Upper lobe of right lung (tissue), 1 donor: ENCODE measurements at regions not wholly inside any gene's neighbourhood (a gene's known extent, or its start where the extent isn't known, plus 50 kb on each side); places are given as distances from the start of the nearest gene placed in this dataset.

Experiments
- ATAC-seq: fragments of 200-7000 bp; cut with Tn5 transposase; one replicate; pipeline ENCODE4 v1.9.1; 2020; ENCODE audit warnings: mild to moderate bottlenecking, moderate library complexity
- DNase-seq: peaks from one replicate; pipeline ENCODE4 v3.0.0-alpha.2; 2020
- H3K27ac ChIP-seq: fragments of 200-600 bp; one replicate; pipeline ENCODE4 v1.8.0; 2022
- H3K27me3 ChIP-seq: fragments of 200-600 bp; one replicate; pipeline ENCODE4 v1.8.0; 2022; ENCODE audit warnings: mild to moderate bottlenecking
- H3K36me3 ChIP-seq: fragments of 200-600 bp; one replicate; pipeline ENCODE4 v1.8.0; 2022
- H3K4me1 ChIP-seq: fragments of 200-600 bp; one replicate; pipeline ENCODE4 v1.8.0; 2022
- H3K4me3 ChIP-seq: fragments of 200-600 bp; one replicate; pipeline ENCODE4 v1.8.0; 2022; ENCODE audit warnings: mild to moderate bottlenecking
- H3K9me3 ChIP-seq: fragments of 200-600 bp; one replicate; pipeline ENCODE4 v1.8.0; 2022
- intact Hi-C: fragments of 100-400 bp; cut with DNase I; formaldehyde crosslinking; loops from one replicate; pipeline ENCODE4 v1.11.0; 2022
- TF ChIP-seq, protein P1 (sequence below): fragments of 200-600 bp; IDR thresholded peaks from one replicate; pipeline ENCODE4 v1.8.0; 2022; ENCODE audit warnings: antibody characterized with exemption
- donor health status: DM: no; HTN: yes; CAD: no; lungs with severe emphysema.

DNA sequence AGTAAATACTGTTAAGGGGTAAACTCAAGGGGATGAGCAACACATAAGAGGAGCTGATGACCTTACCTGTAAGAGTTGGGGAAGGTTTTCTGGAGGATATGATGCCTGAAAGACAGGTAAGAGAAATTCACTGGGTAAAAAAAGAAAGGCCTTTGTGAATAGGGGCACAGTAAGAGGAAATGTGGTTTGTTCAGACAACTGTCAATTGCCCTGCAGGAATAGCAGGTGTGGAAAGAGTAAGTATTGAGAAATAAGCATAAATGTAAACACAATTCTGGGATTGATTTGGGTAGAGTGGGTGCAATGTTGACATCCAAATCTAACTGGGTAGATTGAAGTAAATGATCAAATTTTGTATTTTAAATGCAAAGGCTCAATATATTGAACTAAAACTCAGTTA lies 670.0 kb downstream of the DHX35 start:
- Histone ChIP-seq H3K36me3 (no peaks in the 10 kb centered on the region), H3K4me1 (no peaks in the 10 kb centered on the region), H3K9me3 (no peaks in the 10 kb centered on the region), H3K4me3 (no peak overlapping the region), H3K27me3 (no peaks in the 10 kb centered on the region), H3K27ac (no peak overlapping the region)
- ATAC-seq (no peak), DNase-seq (no peak)
- intact Hi-C loops, result no loop called here
- TF ChIP-seq, protein P1, sequence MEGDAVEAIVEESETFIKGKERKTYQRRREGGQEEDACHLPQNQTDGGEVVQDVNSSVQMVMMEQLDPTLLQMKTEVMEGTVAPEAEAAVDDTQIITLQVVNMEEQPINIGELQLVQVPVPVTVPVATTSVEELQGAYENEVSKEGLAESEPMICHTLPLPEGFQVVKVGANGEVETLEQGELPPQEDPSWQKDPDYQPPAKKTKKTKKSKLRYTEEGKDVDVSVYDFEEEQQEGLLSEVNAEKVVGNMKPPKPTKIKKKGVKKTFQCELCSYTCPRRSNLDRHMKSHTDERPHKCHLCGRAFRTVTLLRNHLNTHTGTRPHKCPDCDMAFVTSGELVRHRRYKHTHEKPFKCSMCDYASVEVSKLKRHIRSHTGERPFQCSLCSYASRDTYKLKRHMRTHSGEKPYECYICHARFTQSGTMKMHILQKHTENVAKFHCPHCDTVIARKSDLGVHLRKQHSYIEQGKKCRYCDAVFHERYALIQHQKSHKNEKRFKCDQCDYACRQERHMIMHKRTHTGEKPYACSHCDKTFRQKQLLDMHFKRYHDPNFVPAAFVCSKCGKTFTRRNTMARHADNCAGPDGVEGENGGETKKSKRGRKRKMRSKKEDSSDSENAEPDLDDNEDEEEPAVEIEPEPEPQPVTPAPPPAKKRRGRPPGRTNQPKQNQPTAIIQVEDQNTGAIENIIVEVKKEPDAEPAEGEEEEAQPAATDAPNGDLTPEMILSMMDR, result no peak

DNA sequence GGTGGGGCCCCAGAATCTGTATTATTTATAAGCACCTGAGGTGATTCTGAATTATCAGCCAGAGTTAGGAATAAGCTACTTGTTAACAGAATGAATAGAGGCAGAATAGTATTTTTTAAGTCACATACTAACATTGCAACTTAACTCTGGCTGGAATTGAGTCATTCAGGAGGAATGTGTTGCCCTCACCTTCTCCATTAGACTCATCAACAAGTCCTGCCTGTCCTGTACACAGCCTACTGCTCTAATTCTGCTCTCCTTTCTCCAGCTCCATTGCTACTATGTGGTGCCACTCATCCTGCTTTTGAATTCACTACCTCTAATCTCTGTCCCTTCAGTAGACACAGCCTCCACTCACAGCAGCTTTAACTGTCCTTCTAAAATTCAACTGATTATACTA lies 669.4 kb downstream of the DHX35 start:
- H3K9me3 ChIP-seq, result no peaks in the 10 kb centered on the region
- TF ChIP-seq, protein P1, result no peak
- intact Hi-C loops, result no loop called here
- DNase-seq (no peak), ATAC-seq (no peak)
- no peaks in the 10 kb centered on the region for H3K27me3 ChIP-seq
- no peaks in the 10 kb centered on the region for H3K36me3 ChIP-seq
- no peak overlapping the region for H3K4me3 ChIP-seq
- H3K4me1 ChIP-seq, result no peaks in the 10 kb centered on the region
- H3K27ac ChIP-seq, result no peak overlapping the region

DNA sequence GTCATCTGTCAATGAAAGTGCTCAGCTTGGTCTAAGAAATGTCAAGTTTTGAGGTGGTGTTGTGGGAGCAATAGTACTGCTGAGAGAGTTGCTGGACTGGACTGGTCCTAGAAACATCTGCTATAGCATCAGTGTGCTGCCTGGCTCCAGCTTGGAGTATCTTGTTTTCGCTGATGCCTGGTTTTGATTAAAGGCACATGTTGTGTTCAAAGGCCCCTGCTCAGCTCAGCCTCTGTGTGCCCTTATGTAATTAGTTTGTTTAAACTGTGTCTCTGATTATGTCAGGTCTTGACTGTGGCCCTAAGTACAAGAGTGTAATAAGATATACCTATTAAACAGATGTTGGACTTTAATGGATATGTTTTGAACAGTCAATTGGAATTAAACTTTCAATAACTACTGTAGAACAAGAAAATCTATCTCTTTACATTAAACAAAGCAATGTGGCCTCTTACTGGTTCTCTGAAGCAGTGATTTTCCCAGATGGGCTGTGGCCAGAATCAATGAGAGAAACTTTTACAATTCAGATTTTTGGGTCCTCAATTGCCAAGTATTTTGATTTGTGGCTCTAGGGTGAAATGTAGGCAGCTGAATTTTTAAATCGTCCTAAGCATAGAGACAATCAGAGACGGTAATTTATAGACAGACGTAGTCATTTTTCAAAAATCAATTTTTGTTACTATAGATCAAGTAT lies 668.2 kb downstream of the DHX35 start:
- no peak overlapping the region for H3K4me3 ChIP-seq
- H3K36me3 ChIP-seq, result no peaks in the 10 kb centered on the region
- TF ChIP-seq, protein P1, result no peak
- DNase-seq, result no peak
- no peaks in the 10 kb centered on the region for H3K27me3 ChIP-seq
- H3K27ac ChIP-seq, result no peak overlapping the region
- ATAC-seq, result no peak
- intact Hi-C loops, result no loop called here
- H3K4me1 ChIP-seq, result no peaks in the 10 kb centered on the region
- H3K9me3 ChIP-seq, result no peaks in the 10 kb centered on the region

DNA sequence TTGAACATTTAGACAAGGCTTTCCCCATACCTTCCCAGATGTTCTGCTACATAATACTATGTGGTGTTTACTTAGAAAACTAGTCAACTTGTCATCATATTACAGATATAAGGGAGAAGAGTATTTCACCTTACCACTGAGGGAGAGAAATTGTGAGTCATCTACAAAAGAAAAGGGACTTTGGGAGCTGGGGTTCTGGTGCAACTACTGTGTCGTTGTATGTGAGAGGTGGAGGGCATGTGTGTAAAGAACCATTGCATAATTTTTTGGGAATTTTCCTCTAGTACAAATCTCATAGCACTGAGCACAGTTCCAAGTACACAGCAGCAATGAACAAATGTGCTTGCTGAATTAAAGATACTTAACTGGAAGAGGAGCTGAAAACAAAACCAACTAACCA lies 665.6 kb downstream of the DHX35 start:
- Histone ChIP-seq H3K9me3 (no peaks in the 10 kb centered on the region), H3K4me3 (no peak overlapping the region), H3K36me3 (no peaks in the 10 kb centered on the region), H3K4me1 (no peaks in the 10 kb centered on the region), H3K27me3 (no peaks in the 10 kb centered on the region), H3K27ac (no peak overlapping the region)
- ATAC-seq (no peak), DNase-seq (no peak)
- TF ChIP-seq, protein P1, result no peak
- intact Hi-C loops, result no loop called here

DNA sequence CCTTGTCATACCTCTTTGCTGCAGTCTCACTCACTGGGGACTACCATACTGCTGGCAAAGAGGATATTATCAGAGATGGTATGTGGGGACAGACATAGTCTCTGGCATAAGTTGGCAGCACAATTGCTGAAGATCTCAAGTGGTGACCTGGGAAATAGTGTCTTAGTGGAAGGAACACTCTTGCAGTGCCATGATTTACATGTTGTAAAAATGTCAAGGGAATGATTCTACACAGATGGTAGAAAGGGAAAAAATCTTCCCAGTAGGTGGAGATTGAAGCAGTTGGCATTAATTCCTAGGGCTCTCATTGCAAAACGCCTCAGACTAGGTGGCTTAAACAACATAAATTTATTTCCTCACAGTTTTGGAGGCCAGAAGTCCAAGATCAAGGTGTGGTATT lies 662.2 kb downstream of the DHX35 start:
- ATAC-seq, result no peak
- Histone ChIP-seq H3K36me3 (no peaks in the 10 kb centered on the region), H3K4me3 (no peak overlapping the region), H3K27ac (no peak overlapping the region), H3K4me1 (no peaks in the 10 kb centered on the region), H3K27me3 (no peaks in the 10 kb centered on the region), H3K9me3 (no peaks in the 10 kb centered on the region)
- DNase-seq, result no peak
- intact Hi-C loops, result no loop called here
- TF ChIP-seq, protein P1, result no peak
